CD4-positive, CD25-positive, alpha-beta regulatory T cell (primary cell): ENCODE measurements at regions not wholly inside any gene's neighbourhood (a gene's known extent, or its start where the extent isn't known, plus 50 kb on each side); places are given as distances from the start of the nearest gene placed in this dataset.
"Not testable (repeated sequence)": the region's sequence is repeated elsewhere in the genome, so short reads cannot be mapped to it uniquely, and the experiment has no call there.

Experiments
- ATAC-seq, 2 donors: fragments of 150-1000 bp; cut with Tn5 transposase; one replicate each; pipeline ENCODE4 v1.10.0; 2021; ENCODE audit warnings: low read depth in 2 of 2, moderate number of reproducible peaks in 2 of 2, moderate library complexity in 1 of 2
- DNase-seq, 3 donors: peaks; one replicate each; pipeline versions ENCODE4 v3.0.0 to v3.0.0-alpha.2; 2012 to 2022; ENCODE audit warnings: mixed read lengths in 1 of 3
- H3K27ac ChIP-seq: one replicate; pipeline ENCODE4 v1.7.0; 2013; ENCODE audit warnings: mild to moderate bottlenecking, low read length; ENCODE audit not compliant: insufficient read depth, poor library complexity, severe bottlenecking
- H3K27me3 ChIP-seq: one replicate; pipeline ENCODE4 v1.7.0; 2013; ENCODE audit warnings: low read length; ENCODE audit not compliant: control insufficient read depth, insufficient read depth
- H3K36me3 ChIP-seq: one replicate; pipeline ENCODE4 v1.7.0; 2013; ENCODE audit warnings: mild to moderate bottlenecking, low read length, moderate library complexity; ENCODE audit not compliant: control insufficient read depth, insufficient read depth
- H3K4me1 ChIP-seq: 2 replicates; pipeline ENCODE4 v1.7.0; 2013; ENCODE audit warnings: mild to moderate bottlenecking, low read length; ENCODE audit not compliant: insufficient read depth, control insufficient read depth, poor library complexity, severe bottlenecking
- H3K4me3 ChIP-seq: one replicate; pipeline ENCODE4 v1.7.0; 2013; ENCODE audit warnings: low read depth, mild to moderate bottlenecking, low read length, moderate library complexity
- H3K9me3 ChIP-seq, 2 experiments: 1 replicate in 1 of 2; 2 replicates in 1 of 2; pipeline ENCODE4 v1.7.0; 2013; ENCODE audit warnings: low read length in 2 of 2, mild to moderate bottlenecking in 1 of 2, moderate library complexity in 1 of 2; ENCODE audit not compliant: control insufficient read depth in 2 of 2
- H3K27ac Mint-ChIP-seq, 3 donors: one replicate each; pipeline ENCODE4 v1.8.0; 2020 to 2022; ENCODE audit warnings: mild to moderate bottlenecking in 3 of 3, mixed read lengths in 3 of 3, moderate library complexity in 2 of 3
- H3K27me3 Mint-ChIP-seq: one replicate; pipeline ENCODE4 v1.8.0; 2022; ENCODE audit warnings: mild to moderate bottlenecking, mixed read lengths
- H3K36me3 Mint-ChIP-seq: one replicate; pipeline ENCODE4 v1.8.0; 2020; ENCODE audit warnings: mixed read lengths
- H3K4me1 Mint-ChIP-seq, 4 donors: one replicate each; pipeline ENCODE4 v1.8.0; 2020 to 2022; ENCODE audit warnings: mixed read lengths in 4 of 4, mild to moderate bottlenecking in 1 of 4
- H3K4me3 Mint-ChIP-seq, 4 donors: one replicate each; pipeline ENCODE4 v1.8.0; 2020 to 2022; ENCODE audit warnings: mild to moderate bottlenecking in 4 of 4, mixed read lengths in 4 of 4, moderate library complexity in 3 of 4
- H3K9me3 Mint-ChIP-seq, 7 donors: one replicate each; pipeline ENCODE4 v1.8.0; 2020 to 2022; ENCODE audit warnings: mixed read lengths in 7 of 7, mild to moderate bottlenecking in 3 of 7, moderate library complexity in 2 of 7

DNA sequence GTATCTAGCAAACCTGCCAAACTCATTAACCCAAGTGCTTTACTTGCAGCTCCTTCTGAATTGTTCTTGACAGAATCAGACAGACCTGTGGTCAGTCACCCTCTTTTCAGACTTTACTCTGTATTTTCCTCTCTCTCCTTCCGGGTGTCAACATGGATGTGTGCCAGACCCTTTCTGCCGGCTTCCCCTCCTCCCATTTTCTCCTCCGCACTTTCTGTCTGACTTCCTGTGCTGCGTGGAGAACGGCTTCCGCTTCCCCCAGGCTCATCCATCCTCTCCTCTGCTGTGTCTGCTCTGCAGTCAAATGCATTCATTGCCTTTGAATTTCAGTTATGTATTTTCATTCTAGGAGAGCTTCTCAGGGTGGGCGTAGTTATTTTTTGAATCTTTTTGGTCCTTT is 53.3 kb upstream of the LRPAP1 start:
- H3K27me3 ChIP-seq, H3K4me3 Mint-ChIP-seq, H3K4me1 ChIP-seq, H3K36me3 Mint-ChIP-seq, H3K9me3 Mint-ChIP-seq, H3K9me3 ChIP-seq, H3K27ac Mint-ChIP-seq, H3K36me3 ChIP-seq, DNase-seq, H3K4me3 ChIP-seq, ATAC-seq, H3K4me1 Mint-ChIP-seq, H3K27ac ChIP-seq, H3K27me3 Mint-ChIP-seq: not testable (repeated sequence)

- H3K27ac Mint-ChIP-seq, result no peak overlapping the region
- H3K9me3 Mint-ChIP-seq, result peaks cover 0 to 2% (median 0%) of the 10 kb centered on the region in 7 donors
- ATAC-seq (no peak), DNase-seq (no peak)
- H3K4me3 Mint-ChIP-seq, result no peak overlapping the region
- Histone ChIP-seq H3K36me3 (no peaks in the 10 kb centered on the region), H3K9me3 (no peaks in the 10 kb centered on the region), H3K4me1 (no peaks in the 10 kb centered on the region), H3K27ac (no peak overlapping the region), H3K27me3 (no peaks in the 10 kb centered on the region), H3K4me3 (no peak overlapping the region)
- H3K4me1 Mint-ChIP-seq, result peaks cover 0 to 4% (median 0%) of the 10 kb centered on the region in 4 donors
- H3K36me3 Mint-ChIP-seq, result no peaks in the 10 kb centered on the region
- no peaks in the 10 kb centered on the region for H3K27me3 Mint-ChIP-seq
Measured at GRCh38 chr4:3582091-3582475, 49.9 kb upstream of the LRPAP1 start.
